GM18868 (cell line): ENCODE measurements at regions not wholly inside any gene's neighbourhood (a gene's known extent, or its start where the extent isn't known, plus 50 kb on each side); places are given as distances from the start of the nearest gene placed in this dataset.

Experiments used
- ATAC-seq: cut with Tn5 transposase; IDR thresholded peaks from one replicate; pipeline ENCODE4 v1.9.1; 2021; ENCODE audit warnings: mild to moderate bottlenecking, moderate library complexity; ENCODE audit not compliant: unreplicated experiment

GRCh38 chr6:164188861-164189260 lies 774.3 kb downstream of the QKI start:
- ATAC-seq: no peak

- ATAC-seq: no peak
These were observed 771.0 kb downstream of the QKI start for GRCh38 chr6:164185471-164185871.

GRCh38 chr6:164184410-164184809 lies 769.9 kb downstream of the QKI start:
- ATAC-seq: no peak

- no peak for ATAC-seq
These were observed 769.1 kb downstream of the QKI start for GRCh38 chr6:164183556-164184123.

GRCh38 chr6:164178679-164179332 lies 764.3 kb downstream of the QKI start:
- ATAC-seq: no peak

GRCh38 chr6:164169355-164169754 lies 754.8 kb downstream of the QKI start:
- no peak for ATAC-seq

GRCh38 chr6:164168595-164168994 lies 754.1 kb downstream of the QKI start:
- no peak for ATAC-seq

GRCh38 chr6:164167873-164168405 lies 753.4 kb downstream of the QKI start:
- ATAC-seq: no peak

- no peak for ATAC-seq
These were observed 752.5 kb downstream of the QKI start for GRCh38 chr6:164166996-164167395.

GRCh38 chr6:164166515-164166914 lies 752.0 kb downstream of the QKI start:
- ATAC-seq: no peak

- ATAC-seq: no peak
These were observed 750.4 kb downstream of the QKI start for GRCh38 chr6:164164876-164165275.

- ATAC-seq: no peak
These were observed 748.7 kb downstream of the QKI start for GRCh38 chr6:164163239-164163638.

- ATAC-seq: no peak
These were observed 744.5 kb downstream of the QKI start for GRCh38 chr6:164159061-164159460.

GRCh38 chr6:164154588-164154987 lies 740.1 kb downstream of the QKI start:
- no peak for ATAC-seq

- ATAC-seq: no peak
These were observed 738.1 kb downstream of the QKI start for GRCh38 chr6:164152611-164153010.

- ATAC-seq: no peak
These were observed 736.9 kb downstream of the QKI start for GRCh38 chr6:164151161-164152120.

- ATAC-seq: no peak
These were observed 735.7 kb downstream of the QKI start for GRCh38 chr6:164150232-164150631.

GRCh38 chr6:164148788-164149187 lies 734.3 kb downstream of the QKI start:
- ATAC-seq: no peak

- no peak for ATAC-seq
These were observed 729.8 kb downstream of the QKI start for GRCh38 chr6:164144316-164144715.

GRCh38 chr6:164142322-164142721 lies 727.8 kb downstream of the QKI start:
- ATAC-seq: no peak

- no peak for ATAC-seq
These were observed 721.1 kb downstream of the QKI start for GRCh38 chr6:164135511-164136132.
